ENCODE measurements at regions not wholly inside any gene's neighbourhood (a gene's known extent, or its start where the extent isn't known, plus 50 kb on each side); places are given as distances from the start of the nearest gene placed in this dataset.

- TF ChIP-seq, protein P1, sequence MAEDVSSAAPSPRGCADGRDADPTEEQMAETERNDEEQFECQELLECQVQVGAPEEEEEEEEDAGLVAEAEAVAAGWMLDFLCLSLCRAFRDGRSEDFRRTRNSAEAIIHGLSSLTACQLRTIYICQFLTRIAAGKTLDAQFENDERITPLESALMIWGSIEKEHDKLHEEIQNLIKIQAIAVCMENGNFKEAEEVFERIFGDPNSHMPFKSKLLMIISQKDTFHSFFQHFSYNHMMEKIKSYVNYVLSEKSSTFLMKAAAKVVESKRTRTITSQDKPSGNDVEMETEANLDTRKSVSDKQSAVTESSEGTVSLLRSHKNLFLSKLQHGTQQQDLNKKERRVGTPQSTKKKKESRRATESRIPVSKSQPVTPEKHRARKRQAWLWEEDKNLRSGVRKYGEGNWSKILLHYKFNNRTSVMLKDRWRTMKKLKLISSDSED (CRISPR knock-in tag; IDR thresholded peaks at IDR 0.05), result no peak
- TF ChIP-seq ZNF251 (CRISPR knock-in tag; IDR thresholded peaks at IDR 0.05), result no peak
- TF ChIP-seq, protein P2, sequence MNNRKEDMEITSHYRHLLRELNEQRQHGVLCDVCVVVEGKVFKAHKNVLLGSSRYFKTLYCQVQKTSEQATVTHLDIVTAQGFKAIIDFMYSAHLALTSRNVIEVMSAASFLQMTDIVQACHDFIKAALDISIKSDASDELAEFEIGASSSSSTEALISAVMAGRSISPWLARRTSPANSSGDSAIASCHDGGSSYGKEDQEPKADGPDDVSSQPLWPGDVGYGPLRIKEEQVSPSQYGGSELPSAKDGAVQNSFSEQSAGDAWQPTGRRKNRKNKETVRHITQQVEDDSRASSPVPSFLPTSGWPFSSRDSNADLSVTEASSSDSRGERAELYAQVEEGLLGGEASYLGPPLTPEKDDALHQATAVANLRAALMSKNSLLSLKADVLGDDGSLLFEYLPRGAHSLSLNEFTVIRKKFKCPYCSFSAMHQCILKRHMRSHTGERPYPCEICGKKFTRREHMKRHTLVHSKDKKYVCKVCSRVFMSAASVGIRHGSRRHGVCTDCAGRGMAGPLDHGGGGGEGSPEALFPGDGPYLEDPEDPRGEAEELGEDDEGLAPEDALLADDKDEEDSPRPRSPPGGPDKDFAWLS (CRISPR knock-in tag; IDR thresholded peaks at IDR 0.05; ENCODE audit: borderline replicate concordance), result no peak
- TF ChIP-seq ATRX (CRISPR knock-in tag; IDR thresholded peaks at IDR 0.05; ENCODE audit: borderline replicate concordance), result no peak
- TF ChIP-seq HES4 (CRISPR knock-in tag; IDR thresholded peaks at IDR 0.05; ENCODE audit: borderline replicate concordance), result no peak
- no peak for TF ChIP-seq THYN1 (CRISPR knock-in tag; IDR thresholded peaks at IDR 0.05; ENCODE audit: borderline replicate concordance, low read depth)
- TF ChIP-seq, protein P3, sequence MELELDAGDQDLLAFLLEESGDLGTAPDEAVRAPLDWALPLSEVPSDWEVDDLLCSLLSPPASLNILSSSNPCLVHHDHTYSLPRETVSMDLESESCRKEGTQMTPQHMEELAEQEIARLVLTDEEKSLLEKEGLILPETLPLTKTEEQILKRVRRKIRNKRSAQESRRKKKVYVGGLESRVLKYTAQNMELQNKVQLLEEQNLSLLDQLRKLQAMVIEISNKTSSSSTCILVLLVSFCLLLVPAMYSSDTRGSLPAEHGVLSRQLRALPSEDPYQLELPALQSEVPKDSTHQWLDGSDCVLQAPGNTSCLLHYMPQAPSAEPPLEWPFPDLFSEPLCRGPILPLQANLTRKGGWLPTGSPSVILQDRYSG (CRISPR knock-in tag; IDR thresholded peaks at IDR 0.05), result no peak
- no peak for TF ChIP-seq SKI (IDR thresholded peaks at IDR 0.05; ENCODE audit: partially characterized antibody)
- TF ChIP-seq ARID2 (CRISPR knock-in tag; IDR thresholded peaks at IDR 0.05; ENCODE audit: borderline replicate concordance), result no peak
- no peak for TF ChIP-seq U2AF1 (optimal IDR thresholded peaks at IDR 0.05; ENCODE audit: low read depth, low read length)
- TF ChIP-seq ZNF740 (CRISPR knock-in tag; IDR thresholded peaks at IDR 0.05), result no peak
- TF ChIP-seq ZNF263 (CRISPR knock-in tag; IDR thresholded peaks at IDR 0.05), result no peak
- no peak for TF ChIP-seq RXRB (CRISPR knock-in tag; IDR thresholded peaks at IDR 0.05; ENCODE audit: borderline replicate concordance)
- no peak for TF ChIP-seq ZNF530 (CRISPR knock-in tag; IDR thresholded peaks at IDR 0.05; ENCODE audit: low read depth)
- no peak for TF ChIP-seq TRIM22 (IDR thresholded peaks at IDR 0.05)
- no peak for TF ChIP-seq ZNF3 (CRISPR knock-in tag; IDR thresholded peaks at IDR 0.05)
- no TSS peak for BruUV-seq (replicated peaks)
- FAIRE-seq (no peak), ATAC-seq (no peak), DNase-seq (ENCODE audit: low spot score) (no peak)
- in situ Hi-C loops (cut with HindIII; ENCODE audit: extremely low pct_ligation_motif_present, low pct_unique_long_range_greater_than_20kb), result no loop called here
- H3K4me3 ChIP-seq (replicated peaks in 1 of 3; ENCODE audit: insufficient read depth in 1 of 3, low read depth in 2 of 3, low read length in 3 of 3), result no peak overlapping the region
- ChIA-PET CTCF (ENCODE audit: low intra/inter-chr PET ratio, low total read pairs) (no interaction called here), POLR2A (no interaction called here)
- no peaks in the 10 kb centered on the region for H3K79me2 ChIP-seq (ENCODE audit: insufficient read depth, low read length)
- H2AFZ ChIP-seq (ENCODE audit: low read length), result no peak overlapping the region
- no peak overlapping the region for H3K9ac ChIP-seq (ENCODE audit: insufficient read depth, low read depth, low read length)
- H3K4me2 ChIP-seq (ENCODE audit: low read depth, low read length), result no peak overlapping the region
- H3K36me3 ChIP-seq (replicated peaks in 1 of 2; ENCODE audit: control insufficient read depth in 1 of 2, insufficient read depth in 2 of 2, low read length in 2 of 2), result no peaks in the 10 kb centered on the region
- 33% methylated on average over 3 of the region's 3 CpGs for WGBS (ENCODE audit: low lambda C conversion rate)
- H3K27ac ChIP-seq (ENCODE audit: extremely low read length, insufficient read depth, low read length), result no peak overlapping the region
- intact Hi-C loops (cut with micrococcal nuclease; ENCODE audit: unreplicated experiment), result no loop called here
- H4K20me1 ChIP-seq (ENCODE audit: insufficient read depth, low read length), result no peaks in the 10 kb centered on the region
- H3K9me3 ChIP-seq (ENCODE audit: low read length), result no peaks in the 10 kb centered on the region
- H3K27me3 ChIP-seq (ENCODE audit: control insufficient read depth in 1 of 2, insufficient read depth in 2 of 2, low read length in 2 of 2), result no peaks in the 10 kb centered on the region
- no peaks in the 10 kb centered on the region for H3K4me1 ChIP-seq (ENCODE audit: insufficient read depth, low read length)
Measured at GRCh38 chr10:29791773-29792172, 157.0 kb upstream of the SVIL start.
